AG09309 (cell line): ENCODE measurements at regions not wholly inside any gene's neighbourhood (a gene's known extent, or its start where the extent isn't known, plus 50 kb on each side); places are given as distances from the start of the nearest gene placed in this dataset.

Experiments
- DNase-seq: peaks from one replicate; pipeline ENCODE4 v3.0.0-alpha.2; 2010; ENCODE audit warnings: low read depth
- H3K4me3 ChIP-seq: 2 replicates; pipeline ENCODE4 v1.5.1; 2011; ENCODE audit warnings: mild to moderate bottlenecking, low read depth, low read length, moderate library complexity; ENCODE audit not compliant: control insufficient read depth
- CTCF ChIP-seq: IDR thresholded peaks from 2 replicates; pipeline ENCODE4 v1.5.1; 2011; ENCODE audit warnings: mild to moderate bottlenecking, low read depth, low read length, inconsistent platforms; ENCODE audit not compliant: insufficient read depth, control insufficient read depth; ENCODE audit errors: missing control alignments

GRCh38 chr9:109923471-109923760 lies 143.4 kb downstream of the PALM2AKAP2 start:
- no peak for DNase-seq
- TF ChIP-seq CTCF = no peak
- no peak overlapping the region for H3K4me3 ChIP-seq

- H3K4me3 ChIP-seq = no peak overlapping the region
- no peak for TF ChIP-seq CTCF
- DNase-seq = no peak
These were observed 143.8 kb downstream of the PALM2AKAP2 start for GRCh38 chr9:109923806-109924205.

- no peak for TF ChIP-seq CTCF
These were observed 145.8 kb downstream of the PALM2AKAP2 start for GRCh38 chr9:109925799-109926198.

GRCh38 chr9:109926421-109926869 lies 146.4 kb downstream of the PALM2AKAP2 start:
- DNase-seq = no peak
- TF ChIP-seq CTCF = no peak
- H3K4me3 ChIP-seq = no peak overlapping the region

More at GRCh38 chr9:109925799-109926198, 145.8 kb downstream of the PALM2AKAP2 start:
- DNase-seq = no peak
- no peak overlapping the region for H3K4me3 ChIP-seq

- DNase-seq = no peak
- no peak for TF ChIP-seq CTCF
- H3K4me3 ChIP-seq = no peak overlapping the region
These were observed 151.6 kb downstream of the PALM2AKAP2 start for GRCh38 chr9:109931623-109932022.

- H3K4me3 ChIP-seq = no peak overlapping the region
- TF ChIP-seq CTCF = no peak
- DNase-seq = no peak
These were observed 154.3 kb downstream of the PALM2AKAP2 start for GRCh38 chr9:109934136-109934856.
